ENCODE measurements at regions not wholly inside any gene's neighbourhood (a gene's known extent, or its start where the extent isn't known, plus 50 kb on each side); places are given as distances from the start of the nearest gene placed in this dataset.
"Not testable (repeated sequence)": the region's sequence is repeated elsewhere in the genome, so short reads cannot be mapped to it uniquely, and the experiment has no call there.

DNA sequence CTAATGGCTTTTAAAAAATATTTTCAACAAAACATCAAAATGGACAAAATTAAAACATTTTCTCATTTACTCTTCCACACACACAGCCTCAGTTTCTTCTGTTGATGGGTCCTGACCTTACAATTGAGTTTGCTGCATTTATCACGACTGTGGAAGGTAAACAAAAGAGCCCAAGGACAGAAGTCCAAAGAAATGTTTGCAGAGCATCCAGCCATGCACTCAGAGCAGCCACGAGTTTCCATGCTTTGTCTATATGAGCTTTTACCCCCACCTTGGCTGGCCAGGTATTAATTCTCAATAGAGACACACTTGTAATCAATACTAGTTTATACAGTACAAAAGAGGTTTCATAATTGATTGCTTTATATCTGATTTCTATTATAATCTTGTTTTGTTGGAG, 85.0 kb upstream of the WDFY3 start:
- H3K27ac Mint-ChIP-seq = no peak overlapping the region; a peak in 1 of 7 replicates

DNA sequence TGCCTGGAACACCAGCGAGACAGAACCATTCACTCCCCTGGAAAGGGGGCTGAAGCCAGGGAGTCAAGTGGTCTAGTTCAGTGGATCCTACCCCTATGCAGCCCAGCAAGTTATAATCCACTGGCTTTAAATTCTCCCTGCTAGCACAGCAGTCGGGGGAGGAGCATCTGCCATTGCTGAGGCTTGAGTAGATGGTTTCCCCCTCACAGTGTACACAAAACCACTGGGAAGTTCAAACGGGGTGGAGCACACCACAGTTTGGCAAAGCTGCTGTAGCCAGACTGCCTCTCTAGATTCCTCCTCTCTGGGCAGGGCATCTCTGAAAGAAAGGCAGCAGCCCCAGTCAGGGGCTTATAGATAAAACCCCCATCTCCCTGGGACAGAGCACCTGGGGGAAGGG, 88.4 kb upstream of the WDFY3 start:
- not testable (repeated sequence) for H4K91ac ChIP-seq (ENCODE audit: insufficient read length, low read depth, low read length); H2BK5ac ChIP-seq (ENCODE audit: insufficient read length, low read length); H3K36me3 Mint-ChIP-seq (ENCODE audit: insufficient read depth in 1 of 3, low read depth in 3 of 3); H4K5ac ChIP-seq (ENCODE audit: insufficient read length, low read depth, low read length); H3K9me3 Mint-ChIP-seq; H3K27ac Mint-ChIP-seq; H3K18ac ChIP-seq (ENCODE audit: insufficient read length, low read depth, low read length); H2AK5ac ChIP-seq (ENCODE audit: insufficient read length, low read length); DNase-seq; H3K4ac ChIP-seq (ENCODE audit: low read depth, low read length); H3K4me3 Mint-ChIP-seq; H3K14ac ChIP-seq (ENCODE audit: insufficient read depth, low read length); H2BK120ac ChIP-seq (ENCODE audit: low read depth, low read length, poor library complexity, severe bottlenecking); H4K20me1 ChIP-seq (ENCODE audit: control insufficient read depth, insufficient read depth, insufficient read length); H2BK12ac ChIP-seq (ENCODE audit: insufficient read length, low read depth, low read length); H3K23ac ChIP-seq (ENCODE audit: insufficient read length, low read depth, low read length); H3K9me3 ChIP-seq (ENCODE audit: control insufficient read depth, low read depth, low read length); H3K27me3 ChIP-seq (ENCODE audit: insufficient read depth, low read length); H3K4me1 Mint-ChIP-seq; H2BK20ac ChIP-seq (ENCODE audit: low read depth, low read length, poor library complexity, severe bottlenecking); H3K27ac ChIP-seq (ENCODE audit: insufficient read length, low read depth, low read length); H3K79me1 ChIP-seq (ENCODE audit: insufficient read depth, low read depth, low read length, poor library complexity, severe bottlenecking); H2BK15ac ChIP-seq (ENCODE audit: low read depth, low read length); H3K56ac ChIP-seq (ENCODE audit: insufficient read length, low read depth, low read length); H3K79me2 ChIP-seq (ENCODE audit: insufficient read depth, low read length); H3K4me2 ChIP-seq (ENCODE audit: insufficient read depth, insufficient read length, low read length); H3K23me2 ChIP-seq (ENCODE audit: insufficient read length, low read depth, low read length, poor library complexity, severe bottlenecking); H2AFZ ChIP-seq (ENCODE audit: low read length); H3K27me3 Mint-ChIP-seq (ENCODE audit: low read depth); H3K9ac ChIP-seq (ENCODE audit: extremely low read depth, insufficient read length, low read length); H3T11ph ChIP-seq (ENCODE audit: low read length); H4K8ac ChIP-seq (replicated peaks; ENCODE audit: insufficient read length, low read depth, low read length); H3K4me1 ChIP-seq (ENCODE audit: insufficient read depth, low read length)
- WGBS (ENCODE audit: extremely low coverage, insufficient read length, low lambda C conversion rate) = no CpG with 5 or more reads among the region's 3 CpGs

More for the DNA sequence above, 85.0 kb upstream of the WDFY3 start:
- H2BK120ac ChIP-seq (ENCODE audit: low read depth, low read length, poor library complexity, severe bottlenecking) = no peak overlapping the region
- H3K14ac ChIP-seq (ENCODE audit: insufficient read depth, low read length) = no peak overlapping the region
- H3K23ac ChIP-seq (ENCODE audit: insufficient read length, low read depth, low read length) = no peak overlapping the region
- H3K18ac ChIP-seq (ENCODE audit: insufficient read length, low read depth, low read length) = no peak overlapping the region
- H3K23me2 ChIP-seq (ENCODE audit: insufficient read length, low read depth, low read length, poor library complexity, severe bottlenecking) = no peaks in the 10 kb centered on the region
- H2BK20ac ChIP-seq (ENCODE audit: low read depth, low read length, poor library complexity, severe bottlenecking) = no peak overlapping the region
- no peak overlapping the region for H3K4me3 Mint-ChIP-seq
- H3T11ph ChIP-seq (ENCODE audit: low read length) = no peak overlapping the region
- H3K9me3 ChIP-seq (ENCODE audit: control insufficient read depth, low read depth, low read length) = no peaks in the 10 kb centered on the region
- no peak overlapping the region for H2BK12ac ChIP-seq (ENCODE audit: insufficient read length, low read depth, low read length)
- H3K27me3 ChIP-seq (ENCODE audit: insufficient read depth, low read length) = no peaks in the 10 kb centered on the region
- no peaks in the 10 kb centered on the region for H3K79me1 ChIP-seq (ENCODE audit: insufficient read depth, low read depth, low read length, poor library complexity, severe bottlenecking)
- TF ChIP-seq, protein P1, sequence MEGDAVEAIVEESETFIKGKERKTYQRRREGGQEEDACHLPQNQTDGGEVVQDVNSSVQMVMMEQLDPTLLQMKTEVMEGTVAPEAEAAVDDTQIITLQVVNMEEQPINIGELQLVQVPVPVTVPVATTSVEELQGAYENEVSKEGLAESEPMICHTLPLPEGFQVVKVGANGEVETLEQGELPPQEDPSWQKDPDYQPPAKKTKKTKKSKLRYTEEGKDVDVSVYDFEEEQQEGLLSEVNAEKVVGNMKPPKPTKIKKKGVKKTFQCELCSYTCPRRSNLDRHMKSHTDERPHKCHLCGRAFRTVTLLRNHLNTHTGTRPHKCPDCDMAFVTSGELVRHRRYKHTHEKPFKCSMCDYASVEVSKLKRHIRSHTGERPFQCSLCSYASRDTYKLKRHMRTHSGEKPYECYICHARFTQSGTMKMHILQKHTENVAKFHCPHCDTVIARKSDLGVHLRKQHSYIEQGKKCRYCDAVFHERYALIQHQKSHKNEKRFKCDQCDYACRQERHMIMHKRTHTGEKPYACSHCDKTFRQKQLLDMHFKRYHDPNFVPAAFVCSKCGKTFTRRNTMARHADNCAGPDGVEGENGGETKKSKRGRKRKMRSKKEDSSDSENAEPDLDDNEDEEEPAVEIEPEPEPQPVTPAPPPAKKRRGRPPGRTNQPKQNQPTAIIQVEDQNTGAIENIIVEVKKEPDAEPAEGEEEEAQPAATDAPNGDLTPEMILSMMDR (conservative IDR thresholded peaks at IDR 0.05) = no peak
- H3K27me3 Mint-ChIP-seq (ENCODE audit: low read depth) = no peaks in the 10 kb centered on the region
- no peak overlapping the region for H4K5ac ChIP-seq (ENCODE audit: insufficient read length, low read depth, low read length)
- H4K91ac ChIP-seq (ENCODE audit: insufficient read length, low read depth, low read length) = no peak overlapping the region
- H3K9me3 Mint-ChIP-seq = peaks cover 0 to 2% of the 10 kb centered on the region in 2 experiments; a peak in 1 of 5 replicates
- H3K4ac ChIP-seq (ENCODE audit: low read depth, low read length) = no peak overlapping the region
- H3K4me1 ChIP-seq (ENCODE audit: insufficient read depth, low read length) = no peaks in the 10 kb centered on the region
- H3K27ac ChIP-seq (ENCODE audit: insufficient read length, low read depth, low read length) = no peak overlapping the region
- no peak overlapping the region for H3K56ac ChIP-seq (ENCODE audit: insufficient read length, low read depth, low read length)
- H3K36me3 Mint-ChIP-seq (ENCODE audit: insufficient read depth in 1 of 3, low read depth in 3 of 3) = no peaks in the 10 kb centered on the region
- no peak overlapping the region for H3K9ac ChIP-seq (ENCODE audit: extremely low read depth, insufficient read length, low read length)
- H2BK15ac ChIP-seq (ENCODE audit: low read depth, low read length) = no peak overlapping the region
- DNase-seq = no peak
- H3K4me1 Mint-ChIP-seq = no peaks in the 10 kb centered on the region
- H2AK5ac ChIP-seq (ENCODE audit: insufficient read length, low read length) = no peak overlapping the region
- H4K20me1 ChIP-seq (ENCODE audit: control insufficient read depth, insufficient read depth, insufficient read length) = no peaks in the 10 kb centered on the region
- H3K4me2 ChIP-seq (ENCODE audit: insufficient read depth, insufficient read length, low read length) = no peak overlapping the region
- no peak overlapping the region for H2BK5ac ChIP-seq (ENCODE audit: insufficient read length, low read length)
- no CpG with 5 or more reads among the region's 2 CpGs for WGBS (ENCODE audit: extremely low coverage, insufficient read length, low lambda C conversion rate)
- H3K79me2 ChIP-seq (ENCODE audit: insufficient read depth, low read length) = no peaks in the 10 kb centered on the region
- H4K8ac ChIP-seq (replicated peaks; ENCODE audit: insufficient read length, low read depth, low read length) = no peak overlapping the region
- no peak overlapping the region for H2AFZ ChIP-seq (ENCODE audit: low read length)

All from H9 (cell line).